ENCODE measurements at regions not wholly inside any gene's neighbourhood (a gene's known extent, or its start where the extent isn't known, plus 50 kb on each side); places are given as distances from the start of the nearest gene placed in this dataset.
"Not testable (repeated sequence)": the region's sequence is repeated elsewhere in the genome, so short reads cannot be mapped to it uniquely, and the experiment has no call there.

DNA sequence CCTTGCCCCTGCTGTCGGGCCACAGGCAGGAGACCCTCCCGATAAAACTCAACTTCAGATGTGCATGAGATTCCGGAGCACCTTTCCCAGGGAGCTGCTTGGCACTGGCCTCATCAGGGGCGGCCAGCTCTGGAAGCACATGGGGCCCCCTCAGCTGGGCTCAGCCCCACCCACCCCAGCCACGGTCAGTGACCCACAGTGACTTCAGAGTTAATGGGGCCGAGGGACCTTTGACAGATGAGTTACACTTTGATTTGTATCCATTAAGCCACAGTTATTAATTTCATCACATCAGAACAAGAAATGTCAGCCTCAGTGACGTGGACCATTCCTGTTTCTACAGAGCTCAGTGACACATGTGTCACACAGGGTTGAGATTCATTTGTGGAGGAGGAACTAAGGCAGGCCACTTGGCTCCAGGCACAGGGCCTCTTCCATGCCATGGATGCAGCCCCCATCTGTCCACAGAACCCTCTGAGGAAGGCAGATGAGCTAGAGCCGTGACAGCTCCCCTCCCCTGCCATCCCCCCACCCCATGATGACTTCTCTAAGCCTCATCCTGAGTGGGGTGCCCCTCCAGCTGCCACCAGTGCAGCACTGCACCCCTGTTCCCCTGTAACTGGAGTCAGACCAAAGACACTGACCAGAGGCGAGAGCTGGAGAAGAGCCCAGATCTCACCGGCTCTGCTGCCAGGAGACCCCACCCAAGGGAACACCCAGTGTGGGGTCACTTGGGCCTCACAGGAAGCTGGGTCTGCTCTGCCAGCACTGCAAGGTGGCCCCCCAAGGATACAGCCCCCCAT, 69.4 kb upstream of the ADAMTS2 start:
- intact Hi-C loops (cut with DNase I), result no loop called here
- ATAC-seq (no peak), DNase-seq (no peak)

DNA sequence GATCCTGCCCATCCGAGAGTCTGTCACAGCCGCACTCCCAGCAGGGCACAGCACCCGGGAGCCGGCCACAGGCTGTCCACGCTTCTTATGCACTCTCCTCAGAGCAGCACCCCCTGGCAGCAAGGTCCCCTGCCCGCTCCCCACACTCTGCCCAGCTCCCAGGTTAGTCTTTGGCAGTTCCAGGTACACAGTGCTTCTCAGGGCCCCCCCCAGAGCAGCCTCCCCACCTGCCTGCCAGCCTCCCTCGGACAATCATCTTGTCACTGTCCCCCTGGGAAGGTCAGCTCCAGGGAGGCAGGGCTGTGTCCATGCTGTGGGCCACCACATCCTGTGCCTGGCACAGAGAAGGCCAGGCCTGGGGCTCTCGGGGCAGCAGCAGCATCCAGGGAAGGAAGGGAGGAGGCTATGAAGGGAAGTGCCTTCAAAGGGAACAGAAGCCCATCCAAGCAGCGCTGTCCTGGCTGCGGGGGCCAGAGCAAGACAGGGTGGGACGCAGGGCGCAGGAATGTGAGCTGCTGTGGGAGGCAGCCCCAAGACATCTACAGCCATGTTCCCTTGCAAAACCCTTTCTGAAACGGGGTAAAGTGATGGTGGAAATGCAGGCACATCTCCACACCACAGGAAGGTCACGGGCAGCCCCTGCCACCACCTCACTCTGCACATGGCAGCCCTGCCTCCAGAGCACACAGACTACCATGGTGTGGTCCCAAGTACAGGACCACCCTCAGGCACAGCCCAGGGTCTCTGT, 68.6 kb upstream of the ADAMTS2 start:
- intact Hi-C loops (cut with DNase I), result no loop called here
- ATAC-seq, result no peak
- DNase-seq, result no peak

DNA sequence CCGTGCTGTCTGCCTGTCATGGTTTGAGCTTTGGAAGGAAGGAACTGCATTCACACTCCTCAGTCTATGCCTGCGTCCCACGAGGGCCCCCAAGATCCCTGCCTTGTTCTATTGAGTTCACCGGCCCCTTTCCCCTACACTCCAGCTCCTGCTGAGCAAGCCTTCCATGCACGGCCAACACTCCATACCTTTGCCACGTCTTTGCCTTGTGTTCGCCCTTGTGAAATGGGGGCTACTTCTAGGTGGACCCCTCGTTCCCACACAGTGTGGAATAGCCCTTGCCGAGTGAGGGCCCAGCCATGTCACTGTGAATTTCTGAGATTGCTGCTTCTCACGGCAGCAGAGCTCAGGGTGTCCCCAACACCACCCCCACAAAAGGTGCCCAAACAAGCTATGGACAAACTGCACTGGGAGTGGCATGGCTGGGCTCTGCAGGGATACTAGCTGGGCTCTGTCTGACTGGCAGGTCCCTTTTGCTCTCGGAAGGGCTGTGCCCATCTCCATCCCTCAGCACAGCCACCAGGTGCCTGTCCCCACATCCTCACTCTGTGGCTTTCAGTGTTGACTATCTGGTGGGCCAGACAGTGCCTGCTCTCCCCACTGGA, 67.9 kb upstream of the ADAMTS2 start:
- intact Hi-C loops (cut with DNase I), result no loop called here
- no peak for ATAC-seq

GRCh38 chr5:179411161-179411841, 66.0 kb upstream of the ADAMTS2 start:
- no peak for ATAC-seq
- intact Hi-C loops (cut with DNase I), result no loop called here
- no peak for DNase-seq

More for the DNA sequence above, 67.9 kb upstream of the ADAMTS2 start:
- no peak for DNase-seq

DNA sequence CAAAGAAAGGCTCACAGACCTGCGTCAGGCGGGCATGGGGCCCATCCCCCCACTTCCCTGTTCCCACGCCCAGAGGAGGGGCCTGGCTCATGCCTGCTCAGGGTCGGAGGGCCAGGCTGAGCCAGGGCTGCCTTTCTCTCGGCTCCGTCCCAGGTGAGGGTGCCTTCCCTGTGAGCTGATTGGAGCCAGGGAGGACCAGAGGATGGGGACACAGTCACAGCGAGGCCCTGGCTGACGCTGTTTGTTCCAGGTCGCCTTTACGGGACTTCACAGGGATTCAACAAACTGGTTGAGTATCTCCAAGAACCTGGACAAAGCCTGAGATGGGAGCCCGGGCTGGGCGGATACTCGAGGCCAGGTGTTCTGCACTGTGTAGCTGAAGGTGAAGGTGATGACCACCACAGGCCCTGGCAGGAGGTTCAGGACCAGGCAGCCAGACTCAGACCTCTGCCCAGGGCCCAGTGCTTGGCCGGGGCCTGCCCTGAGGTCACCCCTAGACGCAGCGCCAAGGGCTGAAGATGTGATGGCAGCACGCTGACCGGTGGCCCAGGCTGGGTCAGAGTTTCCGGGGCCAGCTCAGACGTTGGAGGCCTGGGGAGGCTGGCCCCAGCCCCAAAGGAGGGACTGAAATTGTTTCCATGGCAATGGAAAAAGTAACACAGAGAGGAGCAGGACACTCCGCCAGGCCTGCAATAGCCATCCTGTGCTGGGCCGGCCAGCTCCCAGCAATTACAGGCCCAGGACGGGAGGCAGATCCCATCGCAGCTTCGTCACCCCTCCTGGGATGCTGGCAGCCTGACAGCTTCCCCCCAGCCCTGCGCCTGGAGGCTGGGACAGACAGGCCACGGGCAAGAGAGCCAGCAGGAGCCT, 65.3 kb upstream of the ADAMTS2 start:
- no peak for ATAC-seq
- no peak for DNase-seq
- intact Hi-C loops (cut with DNase I), result no loop called here

- ATAC-seq (no peak), DNase-seq (no peak)
- intact Hi-C loops (cut with DNase I), result no loop called here
These were observed 64.5 kb upstream of the ADAMTS2 start for GRCh38 chr5:179409806-179410205.

DNA sequence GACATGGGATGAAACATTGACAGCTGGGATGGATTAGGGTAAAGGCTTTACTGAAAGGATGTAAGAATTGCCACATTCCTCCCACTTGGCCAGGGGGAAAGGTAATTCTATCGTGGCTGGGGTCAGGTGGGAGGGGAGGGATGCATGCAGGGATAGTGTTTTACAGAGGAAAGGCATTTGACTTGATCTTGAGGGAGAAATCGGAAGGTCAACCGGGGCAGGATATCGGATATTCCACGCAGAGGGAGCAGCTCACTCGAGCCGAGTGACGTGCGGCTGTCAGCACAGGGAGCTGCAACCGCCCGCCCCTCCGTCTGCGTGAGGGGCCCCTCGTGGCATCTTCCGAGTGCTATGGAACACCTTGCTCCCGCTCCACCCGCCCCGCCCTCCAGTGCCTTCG, 63.4 kb upstream of the ADAMTS2 start:
- DNase-seq (no peak), ATAC-seq (no peak)

GRCh38 chr5:179407191-179408175, 62.2 kb upstream of the ADAMTS2 start:
- intact Hi-C loops (cut with DNase I), result no loop called here
- ATAC-seq, result peak; percentile 31 to 59
- no peak for DNase-seq

More for the DNA sequence above, 63.4 kb upstream of the ADAMTS2 start:
- intact Hi-C loops (cut with DNase I), result no loop called here

DNA sequence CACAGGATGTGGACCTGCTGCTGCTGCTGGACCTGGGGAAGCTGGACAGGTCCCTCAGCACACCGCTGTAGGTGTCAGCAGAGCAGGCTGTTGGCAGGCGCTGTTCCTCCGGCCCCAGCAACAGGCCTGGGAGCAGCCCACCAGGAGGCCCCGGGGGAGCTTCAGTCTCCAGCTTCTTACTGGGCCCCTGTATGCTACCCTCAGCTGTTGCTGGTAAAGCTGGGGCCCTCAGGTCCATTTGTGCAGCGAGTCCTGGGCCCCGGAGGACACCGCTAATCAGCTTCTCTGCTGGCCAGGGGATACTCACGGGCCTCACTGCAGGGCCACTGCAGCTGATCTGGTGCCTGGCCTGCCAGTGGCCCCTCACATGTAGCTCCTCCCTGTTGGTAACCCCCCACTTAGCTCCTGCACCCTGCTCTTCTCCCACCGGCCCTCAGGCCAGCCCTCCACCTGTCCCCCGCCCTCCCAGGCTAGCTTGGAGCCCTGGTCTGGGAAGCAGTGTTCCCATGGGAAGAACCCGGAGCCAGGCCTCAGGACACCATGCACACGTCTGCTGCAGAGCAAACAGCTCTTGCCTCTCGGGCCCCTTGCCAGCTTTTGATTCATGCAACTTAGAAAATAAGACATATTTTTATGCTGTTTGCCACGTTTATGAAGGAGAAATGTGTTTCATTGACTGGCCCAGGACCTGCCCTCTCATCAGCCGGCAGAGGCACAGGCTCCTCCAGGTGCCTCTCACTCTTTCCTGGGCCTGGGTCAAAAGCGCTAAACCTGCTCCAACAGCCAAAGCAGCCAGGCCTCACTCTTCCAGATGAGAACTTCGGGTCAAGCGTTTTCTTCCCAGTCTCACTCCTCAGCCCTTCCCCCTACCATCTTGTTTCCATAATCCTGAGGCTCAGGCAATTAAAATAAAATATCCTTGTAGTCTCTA, 61.0 kb upstream of the ADAMTS2 start:
- intact Hi-C loops (cut with DNase I), result no loop called here
- DNase-seq (peak; percentile 40), ATAC-seq (no peak)

DNA sequence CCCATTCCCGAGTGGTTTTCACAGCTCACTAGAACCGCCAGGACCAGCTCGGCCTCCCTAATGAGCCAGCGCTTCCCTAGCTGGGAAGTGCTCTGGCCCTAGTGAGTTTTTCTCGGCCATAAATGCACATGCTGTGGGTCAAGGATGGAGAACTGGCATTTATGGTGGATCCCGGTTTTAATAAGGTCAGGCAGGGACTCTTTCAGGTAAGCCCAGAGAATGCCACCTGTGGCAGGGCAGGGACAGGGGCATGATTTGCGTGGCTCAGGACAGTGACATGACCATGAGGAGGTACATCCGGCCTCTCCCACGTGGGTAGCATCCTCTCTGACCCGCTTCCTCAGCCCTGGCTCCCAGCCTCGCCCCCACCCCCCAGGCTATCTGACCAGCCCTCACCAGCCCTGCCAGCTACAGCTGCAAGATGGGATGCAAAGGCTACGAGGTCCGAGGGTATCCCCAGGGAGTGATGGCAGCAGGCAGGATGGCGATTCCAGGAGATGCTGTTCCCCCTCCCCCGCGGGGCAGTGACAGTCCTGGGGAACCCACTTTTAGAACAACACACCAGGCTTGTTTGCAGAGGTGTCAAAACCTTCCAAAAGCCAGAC, 60.3 kb upstream of the ADAMTS2 start:
- no peak for ATAC-seq
- intact Hi-C loops (cut with DNase I), result no loop called here
- no peak for DNase-seq

- ATAC-seq (no peak), DNase-seq (no peak)
- intact Hi-C loops (cut with DNase I), result no loop called here
These were observed 59.8 kb upstream of the ADAMTS2 start for GRCh38 chr5:179405054-179405416.

- DNase-seq (no peak), ATAC-seq (peak in 1 of 2 donors; percentile 46)
- intact Hi-C loops (cut with DNase I), result no loop called here
These were observed 59.2 kb upstream of the ADAMTS2 start for GRCh38 chr5:179404321-179405053.

- no peak for ATAC-seq
- DNase-seq, result no peak
- intact Hi-C loops (cut with DNase I), result no loop called here
These were observed 58.3 kb upstream of the ADAMTS2 start for GRCh38 chr5:179403426-179404147.

GRCh38 chr5:179400435-179400834, 55.2 kb upstream of the ADAMTS2 start:
- DNase-seq; ATAC-seq; intact Hi-C loops (cut with DNase I): not testable (repeated sequence)

- DNase-seq (no peak), ATAC-seq (no peak)
- intact Hi-C loops (cut with DNase I), result no loop called here
These were observed 54.8 kb upstream of the ADAMTS2 start for GRCh38 chr5:179400020-179400419.
